ENCODE measurements at regions not wholly inside any gene's neighbourhood (a gene's known extent, or its start where the extent isn't known, plus 50 kb on each side); places are given as distances from the start of the nearest gene placed in this dataset.

- TF ChIP-seq PHF8 (conservative IDR thresholded peaks at IDR 0.05; ENCODE audit: low read depth, low read length) (no peak), CTBP2 (IDR thresholded peaks at IDR 0.05; ENCODE audit: borderline replicate concordance, insufficient read depth, insufficient read length, low read length) (no peak), EZH2 (IDR thresholded peaks at IDR 0.05; ENCODE audit: low read depth, low read length, severe bottlenecking) (no peak), JUN (IDR thresholded peaks at IDR 0.05; ENCODE audit: low read depth, low read length) (no peak)
Measured at GRCh38 chr18:49697757-49698524, 115.4 kb downstream of the ACAA2 start (continued).

Data from H1 (cell line).